HG03442 (cell line): ENCODE measurements at regions not wholly inside any gene's neighbourhood (a gene's known extent, or its start where the extent isn't known, plus 50 kb on each side); places are given as distances from the start of the nearest gene placed in this dataset.
A peak's percentile ranks its signal among the peaks of the same experiment; 100 is the strongest.

ENCODE experiments used
- ATAC-seq: cut with Tn5 transposase; IDR thresholded peaks from one replicate; pipeline ENCODE4 v1.9.1; 2021; ENCODE audit warnings: mild to moderate bottlenecking, moderate library complexity; ENCODE audit not compliant: unreplicated experiment

DNA sequence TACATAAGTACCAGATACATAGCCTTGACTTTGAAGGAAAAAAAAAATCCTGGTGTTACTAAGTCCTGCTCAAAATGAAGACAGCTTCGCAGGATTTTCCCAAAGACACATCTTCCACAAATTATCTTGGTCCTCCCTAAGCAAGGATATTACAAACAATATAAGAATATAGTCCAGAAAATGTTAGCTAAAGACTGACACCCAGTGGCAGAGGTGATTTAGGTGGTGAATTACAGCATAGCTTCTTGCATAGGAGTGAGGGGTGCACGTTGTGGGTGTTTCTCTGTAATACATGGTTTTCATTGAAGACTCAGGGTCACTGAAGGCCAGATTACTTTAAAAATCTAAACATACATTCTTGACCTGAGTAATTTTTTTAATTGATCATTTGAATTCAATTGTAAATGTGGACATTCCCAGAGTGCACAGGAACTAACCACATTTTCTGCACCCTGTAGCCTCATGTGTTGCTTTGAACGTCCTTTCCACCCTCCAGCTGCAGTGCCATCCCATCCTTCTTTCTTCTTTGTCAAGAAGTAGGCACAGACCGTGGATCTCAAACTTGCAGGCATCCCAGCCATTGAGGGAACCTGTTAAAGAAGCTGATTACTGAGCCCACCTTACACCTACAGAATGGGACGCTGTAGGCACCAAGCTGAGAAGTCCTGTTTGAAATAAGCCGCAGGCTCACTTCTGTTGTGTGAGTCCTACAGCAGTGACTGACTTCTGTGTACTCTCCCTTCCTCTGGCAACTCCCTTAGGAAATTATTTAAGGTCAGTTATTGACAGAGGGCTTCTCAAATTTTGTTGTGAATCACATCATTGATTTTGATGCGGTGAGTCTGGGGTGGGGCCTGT, 102.6 kb downstream of the PERP start:
- no peak for ATAC-seq

DNA sequence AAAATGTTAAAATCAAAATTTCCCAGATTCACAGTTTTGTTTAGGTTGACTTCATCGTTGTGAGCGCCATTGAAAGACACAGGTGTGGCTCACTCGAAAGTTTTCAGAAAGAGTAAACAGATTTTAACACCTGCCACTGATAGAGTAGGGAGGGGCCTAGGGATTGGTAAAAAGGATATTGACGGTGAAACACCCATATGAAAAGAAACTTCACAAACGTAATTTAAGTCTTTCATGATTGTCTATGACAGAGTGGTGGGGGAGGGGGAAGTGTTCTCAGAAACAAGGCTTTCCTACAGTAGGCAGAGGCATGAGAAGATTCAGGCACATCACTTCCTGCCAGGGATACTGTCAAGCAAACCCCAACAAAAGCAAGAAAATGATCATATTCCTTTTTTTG, 101.4 kb downstream of the PERP start:
- no peak for ATAC-seq

DNA sequence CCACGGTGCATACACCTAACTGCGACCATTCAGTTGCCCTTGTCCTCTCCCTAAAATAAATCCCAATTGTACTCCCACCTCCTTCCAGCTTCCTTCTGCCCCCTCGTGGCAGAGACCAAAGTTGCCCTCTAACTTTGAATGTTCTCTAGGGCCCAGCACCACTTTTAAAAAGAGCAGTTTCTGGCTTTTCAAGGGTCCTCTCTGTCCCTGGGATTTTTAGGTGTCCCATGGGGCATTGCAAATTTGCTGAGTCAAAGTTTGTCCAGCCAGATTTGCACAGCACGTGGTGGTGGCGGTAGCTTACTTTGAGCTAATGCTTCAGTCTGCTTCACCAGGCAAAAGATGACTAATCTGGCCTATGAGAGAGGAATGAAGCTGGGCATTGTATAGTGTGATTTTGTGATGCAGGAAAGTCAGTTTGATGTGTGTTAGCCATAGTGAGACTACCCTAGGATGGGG, 100.2 kb downstream of the PERP start:
- no peak for ATAC-seq

DNA sequence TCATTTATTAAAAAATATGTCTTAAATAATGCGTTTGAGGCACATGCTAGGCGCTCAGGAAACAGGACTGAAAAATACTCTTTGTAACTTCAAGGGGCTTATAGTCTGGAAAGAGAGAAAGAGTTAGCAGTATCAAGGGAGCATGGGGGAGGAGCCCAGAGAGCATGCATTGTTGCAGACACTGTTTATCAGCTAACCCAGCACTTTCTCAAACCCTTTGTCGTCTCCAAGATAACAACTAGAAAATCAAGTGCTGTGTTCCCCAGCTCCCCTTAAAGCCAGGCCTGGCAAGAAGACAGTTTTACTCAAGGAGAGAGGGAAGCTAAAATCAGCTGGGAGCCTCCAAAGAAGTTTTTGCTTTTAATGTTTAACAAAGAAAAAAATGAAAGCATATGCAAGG, 98.4 kb downstream of the PERP start:
- ATAC-seq: no peak

DNA sequence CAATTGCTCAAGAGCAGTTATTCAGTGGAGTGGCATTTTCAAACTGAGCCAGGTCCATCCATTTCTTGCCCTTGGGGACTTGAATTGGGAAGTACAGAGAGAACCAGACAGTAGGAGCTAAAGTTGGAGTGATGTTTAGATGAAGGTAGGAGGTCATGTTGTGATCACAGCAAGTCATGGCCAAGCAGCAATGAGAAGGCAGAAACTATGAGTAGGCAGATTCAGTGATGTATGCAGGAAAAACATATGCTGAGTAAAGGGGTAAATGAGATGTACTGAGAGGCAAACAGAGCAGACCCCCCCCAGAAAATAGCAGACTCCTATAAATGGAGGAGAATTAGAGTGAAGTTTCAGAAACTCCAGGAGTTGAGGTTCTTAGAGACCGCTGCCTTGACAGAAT, 95.8 kb downstream of the PERP start:
- ATAC-seq: no peak

DNA sequence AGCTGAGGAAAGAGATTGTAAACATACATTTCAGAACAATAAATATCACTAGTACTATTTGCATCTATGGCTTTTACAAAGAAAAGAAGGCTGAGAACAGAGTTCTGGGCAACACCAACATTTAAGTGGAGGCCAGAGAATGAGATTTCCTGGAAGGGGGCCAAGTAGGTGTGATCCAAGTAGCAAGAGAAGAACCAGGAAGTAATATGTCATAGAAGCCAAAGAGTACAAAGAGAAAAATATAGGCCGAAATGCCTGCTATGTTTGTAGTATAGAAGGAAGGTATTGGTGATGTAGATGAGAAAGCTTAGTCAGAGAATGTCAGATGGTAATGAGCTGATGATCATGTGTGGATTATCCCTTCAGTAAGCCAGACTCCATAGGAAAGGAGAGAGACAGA, 94.5 kb downstream of the PERP start:
- no peak for ATAC-seq

DNA sequence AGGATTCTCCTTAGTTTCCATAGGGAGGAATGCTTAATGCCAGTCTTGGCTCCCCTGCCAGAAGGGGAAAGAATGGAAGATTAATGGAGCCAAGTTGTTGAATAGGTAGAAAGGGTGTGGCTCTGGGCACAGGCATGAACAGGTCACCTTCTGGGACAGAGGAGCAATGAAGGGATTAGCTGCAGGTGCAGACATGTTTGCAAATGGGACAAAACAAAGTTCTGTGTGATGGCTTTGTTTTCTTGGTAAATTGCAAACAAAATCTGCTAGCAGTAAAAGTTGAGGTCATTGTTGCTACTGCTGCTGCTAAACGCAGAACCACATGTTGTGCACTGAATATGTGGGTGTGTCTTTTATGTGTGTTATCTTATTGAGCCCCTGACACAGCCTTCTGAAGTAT, 93.3 kb downstream of the PERP start:
- no peak for ATAC-seq

DNA sequence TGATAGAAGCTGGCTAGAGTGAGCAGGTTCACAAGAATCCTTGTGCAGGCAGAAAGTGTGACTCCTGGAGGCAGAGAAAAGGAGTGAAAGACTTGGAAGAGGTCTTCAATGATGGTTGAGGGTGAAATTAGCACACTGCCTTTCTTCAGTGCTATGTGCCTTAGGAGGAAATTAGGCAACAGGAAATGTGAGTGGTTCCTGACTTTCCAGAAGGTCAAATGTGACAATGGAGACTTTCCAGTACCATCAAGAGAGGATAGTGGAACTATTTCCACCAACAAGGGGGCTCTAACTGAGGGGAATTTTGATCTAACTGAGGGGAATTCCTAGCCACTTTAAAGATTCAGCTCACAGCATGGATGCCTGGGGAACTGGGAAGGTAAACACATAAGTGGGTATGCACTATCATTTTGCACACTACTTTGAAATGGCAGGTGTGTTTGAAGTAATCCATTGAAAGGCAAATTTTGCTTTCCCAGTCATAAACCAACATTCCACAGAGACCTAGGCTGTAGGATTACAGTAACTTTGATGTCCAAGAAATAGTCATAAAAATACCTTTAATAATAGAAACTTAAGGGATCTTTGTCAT, 90.0 kb downstream of the PERP start:
- ATAC-seq: no peak

DNA sequence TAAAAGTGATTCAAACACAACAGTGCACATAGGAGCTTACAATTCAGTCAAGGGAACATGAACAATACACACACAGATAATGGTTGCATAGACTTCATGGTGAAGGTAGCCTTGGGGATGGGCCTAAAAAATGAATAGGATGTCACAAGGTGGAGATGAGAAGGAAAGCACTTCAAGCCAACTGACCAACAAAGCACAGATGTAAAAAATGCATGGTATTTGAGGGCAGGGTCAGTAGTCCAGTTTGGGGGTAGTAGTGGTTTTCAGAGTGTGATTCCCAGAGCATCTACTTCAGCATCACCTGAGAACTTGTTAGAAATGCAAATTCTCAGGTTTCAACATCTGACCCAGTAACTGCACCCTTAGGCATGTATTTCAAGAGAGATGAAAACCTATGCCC, 88.9 kb downstream of the PERP start:
- no peak for ATAC-seq

DNA sequence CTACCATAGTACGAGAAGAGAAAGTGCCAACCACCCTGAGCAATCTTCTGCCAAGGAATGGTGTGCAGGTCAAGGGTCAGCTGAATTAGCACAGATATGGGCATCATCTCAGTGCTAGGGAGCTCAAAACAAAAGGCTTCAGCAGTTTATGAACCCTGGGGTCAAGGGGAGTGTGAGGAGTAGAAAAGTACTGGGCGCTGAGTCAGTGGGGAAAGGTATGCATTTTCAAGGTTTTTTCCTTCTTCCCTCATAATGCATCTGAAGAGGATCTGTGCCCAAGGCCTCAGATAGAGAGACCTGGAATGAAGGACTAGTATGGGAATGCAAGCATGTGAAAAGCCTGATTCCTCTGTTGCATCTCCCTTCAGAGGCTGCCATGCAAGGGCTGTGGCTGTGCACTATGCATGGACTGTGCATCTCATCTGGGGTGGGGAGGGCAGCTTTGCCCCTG, 81.7 kb downstream of the PERP start:
- ATAC-seq: no peak

DNA sequence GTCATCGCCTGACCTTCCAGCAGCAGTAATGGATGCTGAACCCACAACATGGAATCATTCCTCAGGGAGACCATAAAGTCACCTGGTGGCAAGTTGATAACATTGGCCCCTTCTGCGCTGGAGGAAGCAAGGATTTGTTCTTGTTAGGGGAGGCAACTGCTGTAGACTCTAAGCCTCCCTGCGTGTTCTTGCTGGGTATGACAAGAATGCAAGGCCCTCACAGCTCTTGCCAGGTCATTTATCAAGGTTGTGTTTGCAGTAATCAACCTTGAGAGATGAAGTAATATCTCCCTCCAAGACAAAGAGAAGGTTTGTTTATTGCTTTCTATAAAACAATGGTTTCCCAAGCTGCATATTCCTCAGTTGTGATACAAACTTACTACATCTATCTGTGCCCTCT, 80.9 kb downstream of the PERP start:
- ATAC-seq: no peak

DNA sequence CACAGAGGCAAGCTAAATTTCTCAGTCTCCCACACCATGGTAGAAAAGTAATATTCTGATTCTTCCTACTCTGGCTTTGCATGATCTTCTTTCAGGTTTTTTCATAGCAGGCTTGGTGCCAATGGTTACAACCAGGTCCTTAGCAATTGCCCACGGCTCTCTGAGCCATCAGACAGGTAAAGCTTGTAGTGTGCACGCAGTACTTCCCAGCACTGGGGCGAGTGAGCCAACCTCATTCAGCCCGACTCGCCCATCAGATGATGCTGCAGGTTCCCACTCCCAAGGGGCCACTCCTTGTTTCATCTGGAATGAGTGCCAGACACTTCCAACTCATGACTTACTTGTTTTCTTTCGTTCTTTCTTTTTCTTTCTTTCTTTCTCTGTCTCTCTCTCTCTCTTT, 78.3 kb downstream of the PERP start:
- no peak for ATAC-seq

DNA sequence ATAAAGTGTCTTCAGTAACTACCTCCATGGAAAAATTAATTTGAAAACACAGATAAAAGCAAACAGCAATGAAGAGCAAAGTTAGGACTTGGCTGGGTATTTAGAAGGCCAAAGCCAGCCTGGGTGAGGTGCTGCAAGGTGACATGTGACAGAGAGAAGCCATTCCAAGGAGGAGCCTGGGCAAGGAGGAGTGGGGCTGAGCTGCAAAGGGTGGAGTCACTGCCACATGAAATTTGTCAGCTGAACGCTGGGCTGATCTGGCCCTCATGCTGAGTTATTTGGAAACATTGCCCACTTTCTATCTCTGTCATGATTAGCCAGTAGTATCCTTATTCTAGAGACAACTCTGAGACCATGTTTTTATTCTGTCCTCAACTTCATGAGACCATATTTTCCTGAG, 76.3 kb downstream of the PERP start:
- peak; percentile 43 for ATAC-seq

DNA sequence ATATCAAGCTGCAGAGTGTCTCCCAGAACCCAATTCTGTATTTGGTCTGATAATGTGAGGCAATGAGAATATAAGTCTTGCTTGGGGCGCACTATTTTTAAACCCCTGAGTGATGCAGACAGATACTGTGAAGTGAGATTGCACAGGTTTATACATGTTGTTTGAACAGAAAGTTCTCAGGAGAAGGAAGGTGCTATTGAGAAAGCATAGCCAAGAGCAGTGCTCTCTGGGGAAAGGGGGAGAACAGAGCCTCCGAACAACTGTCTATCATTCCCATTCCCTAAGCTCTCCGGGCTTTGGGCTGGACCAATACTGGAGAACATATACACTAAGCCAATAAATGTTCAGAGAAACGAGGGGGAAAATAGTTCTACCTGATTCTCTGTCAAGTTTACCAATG, 75.8 kb downstream of the PERP start:
- ATAC-seq: no peak

DNA sequence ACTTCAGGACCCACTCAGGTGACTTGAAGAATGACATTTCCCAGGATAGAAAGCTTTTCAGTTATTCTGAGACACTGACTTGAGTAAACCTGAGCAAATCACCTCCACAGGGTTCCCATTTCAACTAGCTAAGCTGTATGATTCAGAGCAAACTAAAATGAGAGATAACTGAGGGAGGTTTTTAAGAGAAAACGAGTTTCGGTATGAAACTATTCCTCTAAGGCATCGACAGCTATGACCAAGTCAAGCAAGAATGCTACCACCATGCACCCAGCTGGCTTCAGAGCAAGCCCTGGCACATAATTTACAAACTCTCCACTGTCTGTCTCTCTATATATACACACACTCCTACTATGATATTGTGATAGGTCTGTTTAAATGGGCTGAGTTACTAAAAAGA, 75.4 kb downstream of the PERP start:
- peak; percentile 67 for ATAC-seq

DNA sequence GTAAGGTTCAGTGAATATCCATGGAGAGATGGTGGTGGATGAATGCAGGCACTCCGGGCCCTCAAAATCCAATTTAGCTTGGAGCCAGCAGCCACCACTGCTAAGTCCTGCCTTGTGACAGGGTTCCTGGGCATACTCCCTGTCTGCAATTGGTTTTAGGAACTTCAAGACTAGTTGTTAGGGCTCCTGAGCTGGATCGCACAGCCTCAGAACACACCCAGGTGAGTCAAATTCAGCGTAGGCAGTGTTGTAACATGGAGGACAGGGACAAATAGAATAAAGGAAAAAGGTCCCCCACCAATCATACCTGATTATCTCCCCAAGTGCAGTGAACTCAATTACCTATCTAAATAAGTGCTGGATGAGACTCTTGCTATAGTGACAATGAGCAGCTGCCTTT, 74.6 kb downstream of the PERP start:
- ATAC-seq: no peak

DNA sequence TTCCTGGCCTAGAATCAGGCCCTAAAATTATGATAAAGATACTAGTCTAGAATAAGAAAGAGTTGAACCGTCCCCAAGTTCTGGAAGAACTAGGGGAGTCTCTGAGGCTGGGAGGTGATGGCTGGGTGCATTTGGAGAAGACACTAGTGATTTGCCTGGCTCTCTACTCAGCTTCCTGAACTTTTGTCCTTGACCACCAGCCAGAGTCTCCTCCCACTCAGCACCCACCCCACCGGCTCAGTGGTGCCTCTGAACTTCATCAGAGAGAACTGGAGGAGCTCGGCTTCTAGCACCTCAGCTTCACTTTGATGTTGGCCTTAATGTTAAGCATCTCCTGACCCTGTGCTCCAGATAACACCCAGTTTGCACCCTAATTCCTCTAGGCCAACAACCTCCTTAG, 73.0 kb downstream of the PERP start:
- no peak for ATAC-seq

DNA sequence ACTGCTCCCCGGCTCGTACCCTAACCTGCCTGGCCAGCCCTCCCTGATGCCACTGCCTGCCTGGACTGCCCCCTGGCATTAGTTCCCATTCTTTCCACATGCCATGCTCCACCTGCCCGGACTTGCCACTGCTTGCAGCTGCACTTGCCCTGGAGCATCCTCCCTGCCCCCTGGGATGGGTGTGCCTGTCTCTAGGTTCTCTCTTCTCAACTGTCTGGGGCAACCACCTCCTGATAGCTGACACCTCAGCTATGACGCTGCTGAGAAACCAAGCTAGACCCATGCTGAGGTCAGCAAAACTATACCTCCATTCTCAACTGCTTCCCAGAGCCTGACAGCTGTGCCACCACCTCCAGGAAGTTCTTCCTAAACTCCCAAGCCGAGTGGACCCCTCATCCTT, 72.1 kb downstream of the PERP start:
- no peak for ATAC-seq

DNA sequence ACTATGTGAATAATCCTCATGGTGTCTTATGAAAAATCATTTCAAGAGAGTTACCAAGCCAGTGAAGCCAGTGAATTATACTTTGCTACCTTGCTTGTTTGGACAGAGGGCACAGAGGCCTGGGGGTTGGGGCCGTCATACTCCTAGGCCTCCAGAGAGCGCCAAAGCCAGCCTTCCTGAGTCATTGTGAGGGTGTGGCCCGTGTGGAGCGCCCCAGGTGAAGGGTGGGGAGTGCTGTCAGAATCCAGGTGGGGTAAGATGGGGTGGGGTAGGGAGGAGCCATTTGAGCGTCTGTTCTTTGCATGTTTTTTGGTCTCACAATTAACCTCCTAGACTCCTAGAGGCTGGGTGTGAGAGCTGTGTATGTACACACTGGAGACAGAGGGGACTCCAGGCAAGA, 71.1 kb downstream of the PERP start:
- no peak for ATAC-seq

DNA sequence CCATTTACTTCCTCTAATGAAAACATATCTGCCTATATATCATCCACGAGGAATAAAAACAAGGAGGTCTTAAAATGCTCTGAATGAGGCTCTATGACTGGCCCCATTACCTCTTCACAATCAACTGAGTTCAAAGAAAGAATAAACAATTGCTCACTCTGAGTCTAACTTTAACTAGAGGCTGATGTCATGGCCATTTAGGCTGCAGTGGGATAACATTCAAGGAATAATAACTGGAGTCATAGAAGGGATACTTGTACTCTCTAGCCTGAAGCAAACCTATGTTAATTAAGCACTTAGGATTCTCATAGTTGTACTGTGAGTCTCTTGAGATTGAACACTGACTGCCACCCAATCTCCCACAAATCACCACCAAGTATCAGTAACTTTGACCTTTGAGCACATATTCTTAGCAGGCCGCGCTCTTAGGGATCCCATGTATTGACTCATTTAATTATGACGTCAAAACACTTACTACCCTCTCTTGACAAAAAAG, 70.2 kb downstream of the PERP start:
- no peak for ATAC-seq

DNA sequence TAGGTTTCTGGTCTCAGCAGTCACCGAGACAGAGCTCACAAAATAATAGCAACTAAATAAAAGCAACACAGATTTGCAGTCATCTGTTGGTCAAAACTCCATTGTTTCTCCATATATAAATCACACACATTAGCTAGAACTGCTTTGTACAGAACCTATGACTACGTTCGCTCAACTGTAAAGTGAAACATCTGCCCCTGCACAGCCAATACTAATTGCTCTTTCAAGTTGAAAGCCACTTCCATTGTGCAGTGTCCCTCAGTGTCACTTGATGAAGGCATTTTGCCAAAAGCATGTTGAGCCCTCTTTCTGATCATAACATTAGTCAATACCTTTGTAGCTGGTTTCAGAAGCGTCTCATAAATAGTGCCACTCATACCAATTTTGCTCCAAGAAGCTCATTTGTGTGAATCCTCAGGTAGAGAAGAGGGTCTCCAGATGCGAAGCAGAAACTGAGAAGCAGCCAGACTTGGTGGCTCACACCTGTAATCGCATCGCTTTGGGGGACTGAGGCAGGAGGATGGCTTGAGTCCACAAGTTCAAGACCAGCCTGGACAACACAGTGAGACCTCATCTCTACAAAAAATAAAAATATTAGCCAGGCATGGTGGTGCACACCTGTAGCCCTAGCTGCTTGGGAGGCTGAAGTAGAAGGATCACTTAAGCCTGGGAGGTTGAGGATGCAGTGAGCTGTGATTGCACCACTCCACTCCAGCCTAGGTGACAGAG, 68.9 kb downstream of the PERP start:
- no peak for ATAC-seq
